ENCODE measurements at regions not wholly inside any gene's neighbourhood (a gene's known extent, or its start where the extent isn't known, plus 50 kb on each side); places are given as distances from the start of the nearest gene placed in this dataset.
"Not testable (repeated sequence)": the region's sequence is repeated elsewhere in the genome, so short reads cannot be mapped to it uniquely, and the experiment has no call there.

- DNase-seq (ENCODE audit: low spot score): no peak
- TF ChIP-seq CTCF (IDR thresholded peaks at IDR 0.05; ENCODE audit: extremely low read depth, insufficient read depth, missing control alignments): no peak
- in situ Hi-C loops (cut with MboI; ENCODE audit: low pct_unique_long_range_greater_than_20kb, low sequenced_read_pairs, unreplicated experiment): no loop called here
Observed at GRCh38 chr18:77397617-77398016, 148.0 kb downstream of the GALR1 start.

GRCh38 chr18:77400561-77400960 lies 150.9 kb downstream of the GALR1 start:
- no peak for TF ChIP-seq CTCF (IDR thresholded peaks at IDR 0.05; ENCODE audit: extremely low read depth, insufficient read depth, missing control alignments)
- no peak for DNase-seq (ENCODE audit: low spot score)
- in situ Hi-C loops (cut with MboI; ENCODE audit: low pct_unique_long_range_greater_than_20kb, low sequenced_read_pairs, unreplicated experiment): no loop called here

GRCh38 chr18:77401173-77401572 lies 151.5 kb downstream of the GALR1 start:
- in situ Hi-C loops (cut with MboI; ENCODE audit: low pct_unique_long_range_greater_than_20kb, low sequenced_read_pairs, unreplicated experiment): no loop called here
- DNase-seq (ENCODE audit: low spot score): no peak
- no peak for TF ChIP-seq CTCF (IDR thresholded peaks at IDR 0.05; ENCODE audit: extremely low read depth, insufficient read depth, missing control alignments)

- in situ Hi-C loops (cut with MboI; ENCODE audit: low pct_unique_long_range_greater_than_20kb, low sequenced_read_pairs, unreplicated experiment): no loop called here
- DNase-seq (ENCODE audit: low spot score): no peak
- no peak for TF ChIP-seq CTCF (IDR thresholded peaks at IDR 0.05; ENCODE audit: extremely low read depth, insufficient read depth, missing control alignments)
Observed at GRCh38 chr18:77403969-77404535, 154.4 kb downstream of the GALR1 start.

GRCh38 chr18:77405096-77405495 lies 155.4 kb downstream of the GALR1 start:
- TF ChIP-seq CTCF (IDR thresholded peaks at IDR 0.05; ENCODE audit: extremely low read depth, insufficient read depth, missing control alignments): no peak
- in situ Hi-C loops (cut with MboI; ENCODE audit: low pct_unique_long_range_greater_than_20kb, low sequenced_read_pairs, unreplicated experiment): no loop called here
- DNase-seq (ENCODE audit: low spot score): no peak

- in situ Hi-C loops (cut with MboI; ENCODE audit: low pct_unique_long_range_greater_than_20kb, low sequenced_read_pairs, unreplicated experiment): no loop called here
- no peak for DNase-seq (ENCODE audit: low spot score)
- no peak for TF ChIP-seq CTCF (IDR thresholded peaks at IDR 0.05; ENCODE audit: extremely low read depth, insufficient read depth, missing control alignments)
Observed at GRCh38 chr18:77407733-77408132, 158.1 kb downstream of the GALR1 start.

- in situ Hi-C loops (cut with MboI; ENCODE audit: low pct_unique_long_range_greater_than_20kb, low sequenced_read_pairs, unreplicated experiment); DNase-seq (ENCODE audit: low spot score): not testable (repeated sequence)
Observed at GRCh38 chr18:77421546-77421945, 171.9 kb downstream of the GALR1 start.
